GM18951 (cell line): ENCODE measurements at regions not wholly inside any gene's neighbourhood (a gene's known extent, or its start where the extent isn't known, plus 50 kb on each side); places are given as distances from the start of the nearest gene placed in this dataset.

ENCODE experiments used
- POLR2A ChIP-seq: IDR thresholded peaks from 4 replicates; pipeline ENCODE4 v1.6.1; 2011; ENCODE audit warnings: mild to moderate bottlenecking; ENCODE audit not compliant: insufficient read length, insufficient read depth; ENCODE audit errors: extremely low read depth
- in situ Hi-C: fragments of 300-500 bp; cut with MboI; formaldehyde crosslinking; loops from one replicate; pipeline ENCODE4 v1.12.0; 2022; ENCODE audit warnings: low sequenced_read_pairs, mixed read lengths, inconsistent platforms; ENCODE audit not compliant: unreplicated experiment

DNA sequence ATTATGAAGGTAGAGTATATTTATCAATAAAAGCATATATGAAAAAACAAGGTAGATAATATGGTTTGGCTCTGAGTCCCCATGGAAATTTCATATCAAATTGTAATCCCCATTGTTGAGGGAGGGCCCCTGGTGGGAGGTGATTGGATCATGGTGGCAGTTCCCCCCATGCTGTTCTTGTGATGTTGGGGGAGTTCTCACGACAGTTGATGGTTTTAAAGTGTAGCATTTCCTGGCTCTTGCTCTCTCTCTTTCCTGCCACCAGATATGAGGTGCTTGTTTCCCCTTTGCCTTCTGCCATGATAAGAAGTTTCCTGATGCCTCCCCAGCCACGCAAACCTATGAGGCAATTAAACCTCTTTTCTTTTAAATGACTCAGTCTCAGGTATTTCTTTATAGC lies 260.4 kb downstream of the PPARGC1A start:
- in situ Hi-C loops: no loop called here
- no peak for TF ChIP-seq POLR2A

DNA sequence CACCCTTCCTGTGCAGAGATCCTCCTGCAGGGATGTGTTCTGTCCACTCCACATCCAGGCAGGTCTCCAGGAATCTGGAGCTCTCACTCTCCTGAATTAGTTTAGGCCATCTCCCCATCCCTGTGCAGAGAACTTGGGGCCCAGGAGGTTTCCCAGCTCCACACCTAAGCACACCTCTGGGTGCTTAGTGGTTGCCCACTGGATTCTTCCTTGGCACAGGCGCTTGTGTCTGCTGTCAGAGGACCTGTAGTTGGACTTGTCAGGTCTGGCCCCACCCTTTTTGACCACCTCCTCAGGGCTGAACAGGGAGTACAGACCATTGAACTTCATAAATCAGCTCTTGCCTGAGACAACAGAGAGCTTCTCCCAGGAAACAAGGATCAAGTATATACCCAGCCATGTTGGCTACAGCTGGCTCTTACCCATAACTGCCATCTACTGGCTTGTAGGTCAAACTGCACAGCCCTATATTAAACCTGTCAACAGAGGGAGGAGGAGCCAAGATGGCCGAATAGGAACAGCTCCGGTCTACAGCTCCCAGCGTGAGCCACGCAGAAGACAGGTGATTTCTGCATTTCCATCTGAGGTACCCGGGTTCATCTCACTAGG lies 275.5 kb downstream of the PPARGC1A start:
- in situ Hi-C loops: no loop called here
- no peak for TF ChIP-seq POLR2A

DNA sequence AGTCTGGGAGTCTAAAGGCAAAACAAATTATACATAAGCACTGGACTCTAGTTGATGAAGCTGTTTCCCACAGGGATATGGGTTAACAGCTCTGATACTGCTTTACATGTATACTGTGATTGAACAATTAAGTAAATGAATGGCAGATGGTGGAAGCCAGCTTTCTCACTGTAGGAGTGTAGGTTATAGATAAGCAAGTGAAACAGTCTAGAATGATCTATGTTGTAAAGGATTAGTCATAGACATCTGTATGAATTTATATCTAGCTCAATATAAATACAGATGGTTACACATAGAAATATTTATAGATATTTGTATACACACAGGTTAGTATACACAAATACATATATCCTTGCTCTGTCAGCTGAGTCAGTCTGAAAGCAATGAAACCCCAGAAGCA lies 276.1 kb downstream of the PPARGC1A start:
- in situ Hi-C loops: no loop called here
- no peak for TF ChIP-seq POLR2A

DNA sequence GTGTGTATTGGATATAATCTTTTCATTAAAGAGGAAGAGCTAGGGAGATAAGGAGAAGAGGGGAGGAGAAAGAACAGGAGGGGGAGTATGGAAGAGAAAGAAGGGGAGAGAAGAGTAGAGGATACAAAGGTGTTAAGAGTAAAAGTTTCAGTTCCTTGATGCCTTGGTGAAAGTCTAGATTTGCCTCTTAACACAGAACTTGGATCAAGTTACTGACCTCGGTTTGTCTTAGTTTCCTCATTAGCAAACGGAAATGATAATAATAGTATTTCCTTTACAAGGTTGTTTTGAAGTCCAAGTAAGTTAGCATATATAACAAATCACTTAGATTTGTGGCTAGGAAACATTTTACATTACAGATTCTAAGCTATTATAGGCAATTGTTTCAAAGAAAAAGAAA lies 287.1 kb downstream of the PPARGC1A start:
- TF ChIP-seq POLR2A: no peak
- in situ Hi-C loops: no loop called here

DNA sequence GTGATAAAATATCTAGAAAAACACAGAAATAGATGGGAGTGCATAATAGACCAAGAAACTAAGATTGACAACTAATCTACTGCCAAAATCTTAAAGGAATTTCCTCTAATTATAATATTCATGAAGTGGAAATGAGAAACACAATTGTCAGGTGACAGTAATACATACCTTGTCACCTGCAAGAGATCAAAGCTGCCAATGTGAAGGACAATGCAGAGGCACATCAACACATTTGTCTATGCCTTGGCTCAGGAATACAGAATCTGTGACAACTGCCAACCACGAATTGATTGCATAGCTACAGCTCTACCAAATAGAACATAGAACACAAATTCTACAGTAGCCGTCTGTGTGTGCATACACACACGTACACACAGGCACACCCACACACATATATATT lies 295.7 kb downstream of the PPARGC1A start:
- in situ Hi-C loops: no loop called here
- TF ChIP-seq POLR2A: no peak

DNA sequence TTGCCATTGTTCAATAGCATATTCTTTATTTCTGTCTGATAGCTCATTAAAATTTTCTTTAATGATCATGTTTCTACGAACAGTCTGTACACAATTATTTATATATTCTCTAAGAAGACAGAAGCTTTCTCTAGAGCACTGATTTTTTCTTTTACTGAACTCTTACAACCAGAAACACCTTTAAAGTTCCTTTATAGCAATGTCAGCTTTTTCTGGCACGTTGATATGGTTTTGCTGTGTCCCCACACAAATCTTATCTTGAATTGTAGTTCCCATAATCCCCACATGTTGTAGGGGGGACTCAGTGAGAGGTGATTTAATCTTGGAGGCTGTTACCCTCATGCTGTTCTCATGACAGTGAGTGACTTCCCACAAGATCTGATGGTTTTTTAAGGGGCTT lies 299.4 kb downstream of the PPARGC1A start:
- TF ChIP-seq POLR2A: no peak
- in situ Hi-C loops: no loop called here

DNA sequence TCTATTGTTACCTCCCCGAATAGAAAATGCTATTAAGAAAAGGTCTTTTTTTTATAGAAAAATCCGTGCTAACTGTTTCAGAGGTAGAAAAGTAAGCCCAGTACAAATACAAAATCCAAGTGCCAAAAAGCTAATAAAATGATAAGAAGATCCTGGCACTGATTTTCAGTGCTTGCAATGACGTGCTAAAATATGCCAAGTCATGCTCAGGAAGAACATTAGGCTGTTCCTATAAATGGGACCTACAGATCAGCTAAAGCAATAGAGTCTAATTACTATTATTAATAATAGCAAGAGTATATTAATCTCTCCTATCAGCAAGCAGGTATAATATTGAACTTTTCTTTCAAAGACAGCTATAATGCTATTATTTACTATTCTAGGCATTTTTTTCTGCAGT lies 305.8 kb downstream of the PPARGC1A start:
- in situ Hi-C loops: no loop called here
- TF ChIP-seq POLR2A: no peak

DNA sequence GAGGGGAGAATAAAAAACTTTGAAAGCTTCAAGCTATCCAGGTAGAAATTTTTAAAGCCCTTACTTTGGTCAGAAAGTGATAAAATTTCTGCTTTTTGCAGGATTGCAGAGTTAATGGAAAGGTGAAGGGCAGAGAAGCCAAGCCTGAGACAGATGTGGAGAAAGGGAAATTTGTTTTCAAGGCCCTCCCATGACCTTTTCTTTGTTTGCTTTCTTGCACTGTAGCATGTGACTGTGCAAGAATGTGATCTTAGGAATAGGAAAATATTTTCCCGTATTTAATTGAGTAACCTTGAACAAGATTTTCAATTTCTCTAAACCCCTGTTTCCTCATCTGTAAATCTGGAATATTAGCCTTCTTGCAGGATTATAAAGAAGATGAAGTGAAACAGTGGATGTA lies 307.2 kb downstream of the PPARGC1A start:
- no peak for TF ChIP-seq POLR2A
- in situ Hi-C loops: no loop called here

DNA sequence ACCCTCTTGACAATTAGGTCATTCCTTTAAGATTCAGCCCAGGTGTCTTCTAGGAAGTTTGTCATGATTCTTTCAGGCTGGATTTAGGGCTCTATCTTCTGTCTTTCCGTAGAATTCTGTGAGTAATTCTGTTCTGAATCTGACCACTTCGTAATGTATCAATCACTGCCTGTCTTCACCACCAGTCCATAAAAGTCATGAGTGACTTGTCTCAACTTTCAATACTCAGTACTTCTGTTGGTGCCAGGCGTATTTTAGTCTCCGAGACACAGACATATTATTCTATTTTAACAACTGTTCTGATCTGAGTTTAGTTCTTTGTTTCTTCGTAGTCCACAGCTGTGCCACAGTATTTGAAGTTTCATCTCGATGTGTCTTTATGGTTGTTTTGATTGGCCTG lies 310.7 kb downstream of the PPARGC1A start:
- TF ChIP-seq POLR2A: no peak
- in situ Hi-C loops: no loop called here

DNA sequence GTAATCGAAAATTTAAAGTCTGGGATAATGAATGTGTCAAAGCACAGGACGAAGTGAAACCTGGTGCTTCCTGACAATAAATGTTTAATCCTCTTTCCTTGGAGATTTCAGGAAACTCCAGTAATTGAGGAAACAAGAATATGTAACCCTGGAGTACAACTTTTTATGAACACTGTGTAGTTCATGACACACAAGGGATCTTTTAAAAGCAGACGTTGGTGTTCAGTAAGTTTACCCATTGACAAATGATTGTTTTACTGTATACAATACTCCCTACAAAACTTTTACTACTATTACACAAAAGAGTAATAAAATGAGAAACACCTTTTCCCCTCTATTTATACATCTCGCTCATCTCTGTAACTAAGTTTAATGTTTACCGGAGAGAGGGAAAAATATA lies 312.4 kb downstream of the PPARGC1A start:
- TF ChIP-seq POLR2A: no peak
- in situ Hi-C loops: no loop called here

DNA sequence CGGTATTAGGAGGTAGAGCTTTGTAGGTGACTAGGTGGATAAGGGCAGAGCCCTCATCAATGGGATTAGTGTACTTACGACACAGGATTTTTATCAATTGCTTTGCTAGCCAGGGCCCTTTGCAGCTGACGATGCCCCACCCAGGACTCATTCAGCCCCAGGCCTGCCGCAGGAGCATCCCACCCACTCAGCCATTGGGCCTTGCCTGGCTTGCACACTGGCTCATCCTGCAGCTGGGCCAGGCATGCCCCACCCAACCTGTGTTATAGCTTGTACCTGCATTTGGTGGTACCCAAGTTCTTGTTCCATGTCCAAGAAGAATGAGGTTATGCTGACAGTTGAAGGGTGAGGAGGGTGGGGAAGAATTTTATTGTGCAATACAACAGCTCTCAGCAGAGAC lies 317.5 kb downstream of the PPARGC1A start:
- no peak for TF ChIP-seq POLR2A
- in situ Hi-C loops: no loop called here

DNA sequence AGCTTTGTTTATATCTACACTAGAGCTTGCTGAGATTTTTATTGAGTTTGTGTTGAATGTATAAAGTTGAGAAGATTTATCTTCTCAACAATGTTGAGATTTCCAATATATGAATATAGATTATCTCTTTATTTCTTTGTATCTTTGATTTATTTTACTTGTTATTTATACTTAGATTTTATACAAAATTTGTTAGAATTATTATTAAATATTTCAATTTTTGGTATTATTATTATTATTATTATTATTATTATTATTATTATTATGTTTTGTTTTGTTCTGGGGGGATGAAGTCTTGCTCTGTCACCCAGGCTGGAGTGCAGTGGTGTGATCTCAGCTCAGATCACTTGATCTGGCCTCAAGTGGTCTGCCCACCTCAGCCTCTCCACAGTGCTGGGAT lies 322.5 kb downstream of the PPARGC1A start:
- in situ Hi-C loops: no loop called here
- TF ChIP-seq POLR2A: no peak

DNA sequence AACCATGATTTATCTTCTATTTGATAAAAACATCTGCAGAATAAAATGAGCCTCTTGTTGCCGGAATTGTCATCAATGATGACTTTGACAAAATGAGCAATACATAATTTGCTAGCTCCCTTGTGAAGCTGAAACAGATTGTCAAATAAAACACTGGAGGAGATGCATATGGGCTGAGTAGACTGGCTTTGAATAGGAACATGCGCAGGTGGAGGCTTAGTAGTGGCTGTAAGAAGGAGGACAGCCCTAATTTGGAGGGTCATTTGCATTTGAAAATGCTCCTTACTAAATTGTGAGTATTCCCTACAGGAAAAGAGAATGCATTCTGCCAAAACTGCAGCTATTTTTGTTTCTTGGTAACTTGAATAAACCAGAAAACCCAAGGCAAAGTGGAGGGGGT lies 329.1 kb downstream of the PPARGC1A start:
- no peak for TF ChIP-seq POLR2A
- in situ Hi-C loops: no loop called here

DNA sequence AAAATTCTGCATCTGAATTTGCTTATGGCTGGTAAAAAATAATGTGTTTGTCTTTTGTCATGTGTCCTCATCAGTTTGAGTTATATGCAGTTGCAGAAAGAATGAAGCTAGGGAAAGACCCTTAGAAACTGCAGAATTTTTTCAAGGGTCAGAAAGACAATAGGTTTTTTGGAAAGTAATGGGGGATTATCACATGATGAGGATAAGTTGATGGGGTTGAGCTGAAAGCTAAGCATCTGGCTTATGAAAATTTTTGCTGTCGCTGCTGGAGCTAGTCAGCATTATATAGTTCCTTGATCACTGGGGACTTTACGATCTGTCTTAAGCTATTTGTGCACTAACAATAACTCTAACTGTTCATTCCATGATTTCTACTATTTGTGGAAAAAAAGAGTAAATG lies 331.7 kb downstream of the PPARGC1A start:
- no peak for TF ChIP-seq POLR2A
- in situ Hi-C loops: no loop called here

DNA sequence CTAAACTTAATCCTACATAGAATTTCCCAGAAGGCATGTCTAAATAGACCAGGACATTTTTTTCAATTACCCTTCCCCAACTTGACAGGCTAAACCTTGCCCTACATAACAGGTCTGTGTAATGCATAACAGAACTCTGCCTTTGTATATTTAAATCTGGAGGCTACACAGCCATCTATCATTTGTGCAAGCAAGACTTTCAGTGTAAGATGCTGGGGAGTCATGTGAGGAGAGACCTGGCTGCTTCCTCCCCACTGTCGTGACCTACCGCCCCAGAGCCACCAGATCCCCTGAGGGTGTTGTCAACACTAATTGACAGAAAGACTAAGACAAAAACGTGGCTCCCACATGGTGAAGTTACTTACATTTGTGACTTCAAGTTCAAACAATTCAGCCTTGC lies 342.2 kb downstream of the PPARGC1A start:
- in situ Hi-C loops: no loop called here
- TF ChIP-seq POLR2A: no peak
